OCI-M2 (cell line): ENCODE measurements at regions not wholly inside any gene's neighbourhood (a gene's known extent, or its start where the extent isn't known, plus 50 kb on each side); places are given as distances from the start of the nearest gene placed in this dataset.

Experiments used
- DNase-seq: peaks from one replicate; lab custom pipeline; 2025; ENCODE audit not compliant: unreplicated experiment; lab: John Stamatoyannopoulos, UW

DNA sequence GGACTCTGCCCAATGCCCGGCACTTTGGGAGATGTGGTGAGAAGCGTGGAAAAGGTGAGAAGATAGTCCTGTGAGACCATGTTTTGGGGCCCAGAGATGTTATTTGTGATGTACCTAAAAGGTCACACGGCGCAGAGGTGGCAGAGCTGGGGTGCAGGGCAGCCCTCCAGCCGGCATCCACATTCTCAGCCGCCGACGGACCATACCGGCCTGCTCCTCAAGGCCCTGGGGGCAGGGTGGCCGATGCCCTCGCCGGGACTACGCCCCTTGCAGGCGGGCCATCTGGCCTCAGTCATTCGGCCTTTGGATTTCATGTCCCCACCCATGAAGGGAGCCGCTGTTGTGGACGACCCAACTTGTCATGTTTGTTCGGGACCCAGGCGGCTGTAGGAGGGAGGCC is 131.4 kb upstream of the GSE1 start:
- no peak for DNase-seq

DNA sequence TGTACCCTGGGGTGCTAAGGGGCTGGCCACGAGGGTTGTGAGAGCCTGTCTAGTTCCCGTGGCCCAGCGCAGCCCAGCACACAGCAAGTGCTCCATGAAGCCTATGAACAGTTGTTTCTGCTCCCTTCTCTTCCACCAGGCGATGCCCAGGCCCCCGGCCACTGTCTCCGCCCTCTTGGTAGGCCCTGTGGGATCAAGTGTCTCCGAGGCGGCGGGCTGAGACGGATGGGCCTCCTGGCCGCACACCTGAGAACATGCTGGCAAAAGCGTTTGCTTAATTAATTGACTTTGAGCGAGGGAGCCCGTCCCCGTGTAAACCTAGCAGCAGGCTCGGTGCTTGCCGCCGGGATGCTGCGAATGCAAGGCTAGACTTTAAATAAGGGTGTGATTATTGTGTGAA is 129.7 kb upstream of the GSE1 start:
- no peak for DNase-seq

DNA sequence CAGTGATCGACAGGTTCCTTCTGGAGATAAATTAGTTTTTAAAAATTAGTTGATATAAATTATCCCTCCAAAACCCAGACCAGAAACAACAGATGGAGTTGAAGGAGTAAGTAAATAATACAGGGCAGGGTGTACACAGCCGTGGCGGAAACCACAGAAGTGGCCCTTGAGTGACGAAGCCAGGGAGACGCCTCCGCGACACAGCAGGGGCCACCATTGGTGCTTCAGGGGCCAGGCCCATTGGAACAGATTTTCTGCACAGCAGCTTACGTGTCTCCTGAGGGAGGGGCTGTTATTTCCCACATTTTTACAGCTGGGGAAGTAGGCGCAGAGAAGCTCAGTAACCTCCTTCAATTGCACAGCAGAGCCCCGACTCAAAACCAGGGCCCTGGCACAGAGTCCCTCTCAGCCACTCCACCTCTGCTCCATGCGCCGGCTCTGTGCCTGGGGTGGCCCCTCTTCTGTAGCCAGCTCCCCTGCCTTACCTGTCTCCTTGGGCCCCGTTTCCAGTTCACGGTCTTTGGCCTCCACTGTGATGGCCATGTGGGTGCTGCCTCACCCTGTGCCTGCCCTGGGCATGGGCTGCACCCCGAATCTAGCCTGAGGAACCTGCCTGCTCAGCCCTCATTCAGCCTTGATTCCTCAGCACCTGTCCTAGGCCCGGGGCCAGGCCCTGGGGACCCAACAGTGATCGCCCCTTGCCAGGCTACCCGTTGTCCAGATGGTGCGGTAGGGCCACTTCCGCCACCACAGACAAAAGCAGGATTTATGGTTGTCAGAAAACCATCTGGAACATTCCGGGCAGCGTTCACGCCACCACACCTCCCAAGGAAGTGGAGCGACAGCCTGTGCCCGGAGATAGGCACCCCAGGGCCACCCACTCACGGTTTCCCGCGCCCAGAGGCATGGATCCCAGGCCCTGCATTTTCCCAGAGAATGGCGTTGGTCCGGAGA is 128.5 kb upstream of the GSE1 start:
- no peak for DNase-seq

DNA sequence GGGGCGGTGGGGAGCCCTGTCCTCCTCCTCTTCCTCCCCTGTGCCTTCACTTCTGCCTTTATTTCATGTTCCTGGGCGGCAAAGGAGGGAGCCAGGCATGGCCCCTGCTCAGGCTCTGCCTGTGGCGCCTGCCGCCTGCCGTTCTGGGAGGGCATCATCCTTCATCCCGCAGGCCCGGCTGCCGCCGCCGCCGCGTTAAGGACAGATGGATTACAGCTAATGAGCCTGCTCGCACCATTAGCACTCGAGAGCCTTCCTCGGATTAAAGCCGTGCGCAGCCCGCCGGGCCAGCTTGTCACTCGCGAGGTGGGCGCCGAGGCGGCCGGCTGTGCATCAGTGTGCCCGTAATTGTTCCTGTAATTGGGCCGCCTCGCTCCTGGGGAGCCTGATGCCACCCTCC is 127.7 kb upstream of the GSE1 start:
- no peak for DNase-seq

DNA sequence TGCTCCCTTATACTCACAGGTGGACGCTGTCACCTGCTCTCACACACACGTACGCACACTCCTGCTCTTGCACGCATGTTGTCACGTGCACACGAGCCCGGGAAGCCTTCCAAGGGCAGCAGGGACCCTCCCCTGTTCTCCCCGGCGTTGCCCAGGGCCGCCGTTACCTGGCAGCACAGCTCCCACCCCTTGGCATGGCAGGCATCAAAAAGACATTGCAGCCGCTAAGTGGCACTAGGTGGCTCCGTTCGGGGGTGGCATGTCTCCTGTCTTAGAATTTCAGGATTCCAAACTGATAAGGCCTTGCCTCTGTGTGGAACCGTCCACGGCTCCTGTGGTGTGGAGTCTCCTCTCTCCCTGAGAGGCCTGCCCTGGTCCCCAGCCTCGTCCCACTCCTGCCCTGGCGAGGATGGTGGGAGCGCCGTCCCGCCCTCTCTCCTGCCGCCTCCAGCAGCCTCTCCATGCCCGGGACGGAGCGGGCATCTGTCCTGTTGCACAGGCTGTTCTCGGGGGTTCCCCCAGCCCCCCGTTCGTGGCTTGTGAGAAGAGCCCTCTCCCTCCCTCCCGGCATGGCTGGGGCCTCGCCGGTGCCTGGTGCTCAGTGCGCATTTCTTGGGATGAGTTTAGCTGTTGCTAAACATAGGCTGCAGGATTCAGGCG is 126.7 kb upstream of the GSE1 start:
- no peak for DNase-seq

DNA sequence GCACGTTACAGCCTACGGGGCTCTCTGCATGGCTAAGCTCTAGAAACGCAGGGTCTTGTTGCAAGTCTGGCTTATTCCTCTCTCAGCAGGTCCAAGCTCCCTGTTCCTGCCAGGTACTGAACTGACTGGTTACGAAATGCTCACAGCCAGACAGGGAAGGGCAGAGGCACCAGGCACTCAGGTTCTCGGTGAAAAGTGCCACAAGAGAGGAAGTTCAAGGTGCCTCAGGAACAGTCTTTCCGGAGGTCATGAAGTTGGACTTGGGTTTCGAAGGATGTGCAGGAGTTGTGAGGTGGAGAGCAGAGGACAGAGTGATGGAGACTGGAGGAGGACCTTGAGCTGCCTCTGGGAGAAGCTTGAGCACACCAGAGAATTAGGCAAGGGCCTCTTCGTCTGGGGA is 124.7 kb upstream of the GSE1 start:
- no peak for DNase-seq

DNA sequence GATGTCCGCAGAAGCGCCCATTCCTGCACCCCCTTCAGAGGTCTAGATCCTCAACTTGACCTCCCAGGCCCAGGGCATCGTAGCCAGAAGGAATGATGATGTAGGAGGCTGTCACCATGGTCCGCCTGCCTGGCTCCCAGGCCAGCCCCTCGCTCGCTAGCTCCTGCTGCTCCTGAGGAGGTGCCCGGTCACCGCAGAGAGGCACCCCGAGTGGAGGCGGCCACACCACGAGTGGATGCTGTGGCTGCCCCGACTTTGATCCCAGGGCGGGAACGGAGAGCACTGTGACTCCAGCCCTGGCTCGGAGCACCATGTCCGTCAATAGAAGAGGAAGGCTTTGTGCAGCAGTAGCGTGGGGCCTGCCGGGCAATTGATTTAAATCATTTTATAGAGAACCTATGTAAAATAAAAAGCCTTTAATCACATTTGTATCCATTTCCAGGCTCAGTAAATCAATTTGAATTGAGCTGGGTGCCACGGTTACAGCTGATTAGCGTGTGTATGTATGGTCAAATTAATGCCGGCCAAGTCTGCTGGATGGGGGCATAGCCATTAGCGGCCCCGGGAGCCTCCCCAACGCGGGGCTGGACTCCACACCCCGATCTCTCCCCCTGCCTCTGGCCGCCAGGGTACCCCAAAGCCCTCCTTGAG is 122.6 kb upstream of the GSE1 start:
- DNase-seq = no peak

DNA sequence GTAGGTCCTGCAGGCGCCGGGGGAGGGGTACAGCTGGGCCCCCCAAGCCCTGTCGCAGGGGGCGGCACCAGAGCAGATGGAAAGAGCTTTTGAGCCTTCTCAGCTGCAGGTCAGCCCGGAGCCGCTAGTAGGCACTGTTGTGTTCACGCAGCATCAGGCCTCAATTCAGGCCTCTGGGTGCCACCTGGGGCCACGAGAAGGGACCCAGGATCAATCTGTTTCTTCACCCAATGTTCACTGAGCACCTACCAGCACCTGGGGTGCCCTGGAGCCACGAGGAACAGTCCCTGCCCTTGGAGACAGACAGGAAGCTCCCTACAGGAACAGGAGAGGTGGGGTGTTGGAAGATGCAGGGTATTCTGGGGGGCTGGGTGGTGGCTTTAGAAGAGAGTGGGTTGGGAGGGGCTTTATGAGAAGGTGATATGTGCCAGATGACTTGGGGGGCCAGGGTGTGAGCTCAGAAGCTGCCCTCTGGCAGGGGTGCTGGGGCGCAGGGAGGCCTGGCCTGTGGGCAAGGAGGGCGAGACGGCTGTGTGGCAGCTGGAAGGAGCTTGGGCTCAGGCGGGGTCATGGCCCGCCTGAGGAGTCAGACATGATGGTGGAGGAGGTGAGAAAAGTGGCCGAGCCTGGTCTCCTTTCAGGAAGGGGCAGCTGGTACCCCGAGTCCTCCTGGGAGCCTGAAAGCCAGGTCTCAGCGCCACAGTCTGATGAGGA is 121.9 kb upstream of the GSE1 start:
- no peak for DNase-seq

DNA sequence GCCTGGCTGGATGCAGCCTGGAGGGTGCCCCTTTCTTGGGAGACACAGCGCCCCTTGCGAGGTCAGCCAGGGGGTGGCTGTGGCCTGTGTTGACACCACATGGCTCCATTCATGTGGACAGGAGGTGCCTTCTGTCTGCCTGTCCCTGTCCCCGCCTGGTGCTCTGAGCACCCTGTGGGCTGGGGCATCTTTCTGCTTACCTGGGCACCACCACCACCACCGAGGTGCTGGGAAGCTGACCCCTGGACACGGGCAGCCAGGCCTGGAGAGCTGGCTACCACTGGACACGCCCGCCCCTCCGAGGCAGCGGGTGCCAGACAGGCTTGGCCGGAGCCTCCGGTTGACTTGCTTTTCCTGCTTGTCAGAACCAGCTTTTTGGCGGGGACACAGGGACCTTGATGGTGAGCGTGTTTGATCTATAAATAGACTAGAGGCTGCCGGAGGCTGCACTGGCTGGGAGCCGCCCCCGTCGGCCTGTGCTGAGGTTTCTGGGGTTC is 121.3 kb upstream of the GSE1 start:
- DNase-seq = no peak

DNA sequence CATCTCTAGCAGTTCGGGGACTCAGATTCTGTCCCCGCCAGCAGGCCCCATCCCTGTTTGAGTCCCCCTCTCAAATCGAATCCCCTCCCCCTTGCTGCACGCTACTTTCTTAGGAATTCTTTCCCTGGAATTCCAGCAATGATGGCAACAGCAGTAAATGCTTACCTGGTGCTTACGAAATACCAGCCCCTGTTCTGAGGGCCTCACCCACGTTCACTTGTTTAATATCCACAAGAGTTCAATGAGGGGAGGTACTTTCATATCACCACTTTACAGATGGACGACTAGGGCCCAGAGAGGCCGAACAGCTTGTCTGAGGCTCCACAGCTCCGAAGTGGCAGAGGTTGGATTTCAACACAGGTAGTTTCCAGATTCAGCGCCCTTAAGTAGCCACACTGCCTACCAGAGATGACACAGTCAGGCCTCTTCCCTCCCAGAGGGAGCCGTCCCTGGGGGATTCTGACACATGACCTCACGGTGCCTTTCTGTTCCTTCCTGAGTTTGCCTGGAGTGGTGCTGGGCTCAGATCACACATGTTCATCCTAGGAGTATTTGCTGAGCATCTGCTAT is 120.7 kb upstream of the GSE1 start:
- DNase-seq = no peak

DNA sequence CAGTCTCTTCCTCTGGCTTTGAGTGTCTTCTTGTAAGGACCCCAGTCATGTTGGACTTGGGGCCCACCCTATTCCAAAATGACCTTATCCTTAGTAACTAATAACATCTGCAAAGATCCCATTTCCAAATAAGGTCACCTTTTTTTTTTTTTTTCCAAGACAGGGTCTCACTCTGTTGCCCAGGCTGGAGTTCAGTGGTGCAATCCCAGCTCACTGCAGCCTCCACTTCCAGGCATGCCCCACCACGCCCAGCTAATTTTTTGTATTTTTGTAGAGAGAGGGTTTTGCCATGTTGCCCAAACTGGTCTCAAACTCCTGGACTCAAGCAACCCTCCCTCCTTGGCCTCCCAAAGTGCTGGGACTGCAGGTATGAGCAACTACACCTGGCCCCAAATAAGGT is 118.8 kb upstream of the GSE1 start:
- DNase-seq = no peak

DNA sequence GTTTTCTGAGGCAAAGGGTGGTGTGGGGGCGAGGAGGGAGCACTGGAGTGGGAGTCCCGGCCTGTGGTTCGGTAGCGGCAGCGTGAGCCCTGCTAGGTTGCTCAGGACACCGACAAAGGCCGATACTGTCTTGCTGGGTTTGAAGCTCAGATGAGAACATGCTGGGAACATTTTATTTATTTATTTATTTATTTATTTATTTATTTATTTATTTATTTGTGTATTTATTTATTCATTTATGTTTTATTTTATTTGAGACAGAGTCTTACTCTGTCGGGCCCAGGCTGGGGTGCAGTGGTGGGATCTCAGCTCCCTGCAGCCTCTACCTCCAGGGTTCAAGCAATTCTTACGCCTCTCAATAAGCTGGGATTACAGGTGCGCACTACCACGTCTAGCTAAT is 117.9 kb upstream of the GSE1 start:
- no peak for DNase-seq

DNA sequence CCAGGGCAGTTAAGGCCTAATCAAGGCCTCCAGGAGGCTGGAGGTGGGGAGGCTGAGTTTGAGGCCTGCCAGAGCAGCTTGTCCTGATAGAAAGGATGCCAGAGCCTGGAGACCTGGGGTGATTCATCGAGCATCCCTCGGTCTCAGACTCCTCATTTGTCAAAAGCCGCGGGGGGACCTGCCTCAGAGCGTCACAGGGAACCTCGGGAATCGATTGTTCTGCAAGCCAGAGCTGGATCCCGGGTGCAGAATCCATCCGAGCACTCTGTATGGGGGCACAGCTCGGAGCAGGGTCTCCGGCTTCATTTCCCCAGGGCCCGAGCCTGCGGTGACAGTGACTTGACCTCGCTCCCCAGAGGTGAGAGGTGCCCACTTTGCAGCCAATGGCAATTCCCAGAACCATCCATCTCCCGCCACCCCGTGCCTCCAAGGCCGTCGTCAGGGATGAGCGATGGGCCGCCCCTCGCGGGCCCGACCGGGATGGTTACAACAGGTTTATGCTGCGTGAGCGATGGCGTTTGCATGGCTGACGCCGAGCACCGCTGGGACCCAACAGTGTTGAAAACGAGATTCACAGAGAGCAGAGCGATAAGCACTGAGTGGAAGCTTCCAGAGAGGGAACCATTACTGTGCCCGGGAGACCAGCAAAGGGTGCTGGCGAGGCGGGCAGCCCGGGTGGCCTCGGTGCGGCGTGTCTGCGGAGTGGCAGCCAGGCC is 117.1 kb upstream of the GSE1 start:
- DNase-seq = no peak

DNA sequence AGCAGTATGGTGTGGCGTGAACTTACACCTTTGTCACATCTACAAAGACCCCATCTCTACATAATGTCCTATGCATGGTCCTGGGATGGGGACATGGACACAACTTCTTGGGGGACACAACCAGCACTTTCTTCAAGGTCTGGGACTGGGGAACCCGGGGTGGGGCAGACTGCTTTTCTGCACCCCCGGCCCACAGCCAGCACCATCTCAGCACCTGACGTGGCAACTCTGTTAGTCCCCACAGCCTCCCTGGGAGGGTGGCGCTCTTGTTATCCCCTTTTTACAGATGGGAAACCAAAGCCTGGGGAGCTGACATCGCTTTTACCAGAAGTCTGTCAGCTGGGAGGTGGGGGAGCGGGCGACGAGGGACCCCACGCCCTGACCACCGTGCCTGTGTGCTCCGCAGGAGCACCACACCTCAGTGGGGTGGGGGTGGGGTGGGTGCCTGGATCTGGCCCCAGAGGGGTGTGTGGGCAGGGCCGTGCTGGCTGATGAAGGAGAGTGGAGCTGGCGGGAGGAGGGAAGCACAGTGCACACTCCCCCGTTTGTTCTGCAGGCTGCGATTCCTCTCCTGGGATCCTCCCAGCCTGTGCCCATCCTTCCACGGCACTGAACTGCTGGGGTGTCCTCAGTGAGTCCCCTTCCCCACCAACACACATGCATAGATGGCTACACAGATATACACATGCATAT is 115.4 kb upstream of the GSE1 start:
- no peak for DNase-seq

DNA sequence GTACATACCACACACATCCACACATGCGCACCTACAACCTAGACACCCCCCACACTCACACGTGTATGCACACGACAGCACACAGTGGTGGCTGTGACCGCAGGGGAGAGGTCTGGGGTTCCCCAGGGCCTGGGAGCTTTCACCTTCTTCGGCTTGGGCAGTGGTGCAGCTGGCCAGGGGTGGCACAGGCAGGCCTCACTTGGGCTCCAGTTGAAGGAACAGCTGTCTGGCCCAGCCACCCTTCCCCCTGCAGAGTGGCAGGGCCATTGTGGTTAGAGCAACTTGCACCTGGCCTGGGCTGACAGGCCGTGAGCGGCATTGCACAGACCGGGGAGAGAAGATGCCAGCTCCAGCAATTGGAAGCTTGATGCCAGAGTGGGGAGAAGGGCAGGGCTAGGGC is 114.5 kb upstream of the GSE1 start:
- DNase-seq = no peak

DNA sequence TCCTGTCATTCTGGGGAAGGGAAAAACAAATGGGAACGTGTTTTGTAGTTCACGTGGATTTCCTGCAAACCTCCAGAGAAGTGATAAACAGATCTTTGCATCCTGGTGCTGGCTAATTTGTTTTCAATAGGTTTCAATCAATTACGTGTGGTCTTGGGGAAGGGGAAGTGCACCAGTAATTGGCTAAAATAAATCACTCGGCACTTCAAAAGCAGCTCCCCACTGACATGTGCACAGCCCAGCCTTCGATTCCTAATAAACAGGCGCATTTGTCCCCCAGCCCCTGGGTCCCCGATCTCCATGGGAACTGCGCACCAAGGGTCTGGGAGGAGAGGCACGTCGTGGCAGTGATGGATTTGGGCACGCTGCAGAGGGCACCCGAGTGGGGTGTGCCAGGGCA is 112.9 kb upstream of the GSE1 start:
- no peak for DNase-seq

DNA sequence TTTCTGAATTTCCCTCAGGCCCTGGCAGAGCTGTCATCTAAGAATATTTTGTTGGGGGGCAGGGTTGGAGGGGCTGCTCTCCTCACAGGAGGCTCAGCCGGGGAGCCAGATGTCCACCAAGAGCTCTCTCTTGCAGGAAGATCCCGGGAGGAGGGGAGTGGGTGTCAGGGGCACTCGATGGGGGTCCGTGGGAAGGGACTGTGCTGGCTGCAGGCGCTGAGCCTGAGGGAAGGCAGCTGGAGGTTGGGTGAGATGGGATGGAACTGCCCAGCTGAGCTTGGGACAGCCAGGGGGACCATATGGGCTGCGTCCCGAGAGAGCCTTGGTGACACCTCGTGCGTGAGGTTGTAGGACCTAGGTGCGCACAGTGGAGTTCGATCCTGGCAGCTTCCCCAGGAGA is 111.2 kb upstream of the GSE1 start:
- no peak for DNase-seq

DNA sequence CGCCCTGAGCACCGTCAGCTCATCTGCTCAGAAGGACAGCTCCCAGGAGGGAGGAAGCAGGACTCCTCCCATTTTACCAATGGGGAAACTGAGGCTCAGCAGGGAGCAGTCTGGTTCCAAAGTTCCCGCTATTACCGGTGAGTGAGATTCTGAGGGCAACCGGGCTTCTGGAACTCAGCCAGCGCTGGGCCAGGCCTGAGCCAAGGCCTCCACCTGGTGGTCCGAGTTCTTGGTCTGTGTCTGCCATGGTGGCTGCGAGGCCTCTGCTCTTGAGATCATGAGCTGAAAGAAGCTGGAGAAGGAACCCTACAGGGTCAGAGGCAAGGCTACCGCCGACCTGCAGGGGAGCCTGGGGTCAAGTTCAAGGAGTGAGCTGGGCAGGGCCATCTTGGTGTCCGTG is 110.8 kb upstream of the GSE1 start:
- no peak for DNase-seq

DNA sequence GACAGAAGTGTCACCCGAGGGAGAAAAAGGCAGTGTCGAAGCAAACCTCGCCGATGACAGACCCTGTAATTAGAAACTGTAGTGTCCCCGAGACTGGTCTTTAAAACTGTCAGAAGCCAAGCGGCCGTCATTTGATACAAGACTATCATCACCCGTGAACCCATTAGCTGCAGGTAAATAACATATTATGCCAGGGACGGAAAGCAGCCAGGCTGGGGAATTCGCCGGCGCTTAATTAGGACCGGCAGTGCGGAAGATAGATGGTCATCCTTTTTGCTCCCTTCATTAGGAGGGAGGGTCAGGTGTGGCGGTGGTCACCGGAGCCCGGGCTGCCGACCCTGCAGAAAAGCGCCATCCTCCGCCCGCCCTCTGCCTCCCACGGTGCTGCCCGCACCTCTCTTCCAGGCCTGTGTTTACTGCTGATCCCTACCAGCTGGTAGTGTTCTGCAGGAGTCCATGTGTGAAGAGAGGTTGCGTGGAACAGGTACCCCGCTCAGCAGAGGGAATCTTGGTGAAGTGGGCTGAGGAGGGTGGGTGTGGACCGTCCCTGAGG is 109.4 kb upstream of the GSE1 start:
- DNase-seq = no peak
